HK-2 (cell line): ENCODE measurements at regions not wholly inside any gene's neighbourhood (a gene's known extent, or its start where the extent isn't known, plus 50 kb on each side); places are given as distances from the start of the nearest gene placed in this dataset.
A peak's percentile ranks its signal among the peaks of the same experiment; 100 is the strongest.
"Not testable (repeated sequence)": the region's sequence is repeated elsewhere in the genome, so short reads cannot be mapped to it uniquely, and the experiment has no call there.

Experiments used
- DNase-seq: peaks from one replicate; pipeline ENCODE4 v3.0.0-alpha.2; 2018; ENCODE audit not compliant: unreplicated experiment

DNA sequence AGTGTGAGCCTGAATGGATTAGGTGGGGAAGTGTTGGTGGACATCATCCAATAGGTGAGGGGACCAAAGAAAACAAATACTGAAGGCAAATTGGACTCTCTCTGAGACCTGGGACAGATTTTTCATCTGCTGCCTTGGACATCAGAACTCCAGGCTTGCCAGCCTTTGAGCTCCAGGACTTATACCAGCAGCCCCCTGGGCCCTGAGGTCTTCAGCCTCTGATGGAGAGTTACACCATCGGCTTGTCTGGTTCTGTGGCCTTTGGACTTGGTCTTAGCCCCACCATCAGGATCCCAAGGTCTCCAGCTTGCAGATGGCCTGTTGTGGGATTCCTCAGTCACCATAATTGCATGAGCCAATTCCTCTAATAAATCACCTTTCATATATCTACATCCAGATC, 80.8 kb upstream of the SLC8A3 start:
- DNase-seq, result no peak

DNA sequence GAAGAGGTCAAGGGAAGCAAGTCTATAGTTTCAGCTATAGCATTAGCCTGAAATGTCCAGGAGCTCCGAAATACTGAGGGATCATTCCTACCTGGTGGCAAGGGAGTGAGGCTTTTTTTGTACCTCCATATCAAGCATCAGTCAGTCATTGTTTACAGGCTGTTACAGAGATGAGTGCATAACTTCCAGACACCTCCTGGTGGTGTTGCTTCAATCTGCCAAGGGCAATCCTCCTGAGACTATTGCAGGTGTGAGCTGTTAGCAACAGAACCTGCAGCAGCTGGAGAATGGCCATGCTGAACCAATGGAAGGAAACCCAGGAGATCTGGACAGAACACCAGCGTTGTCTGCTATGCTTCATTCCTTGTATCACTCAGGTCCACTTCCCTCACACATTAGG, 80.0 kb upstream of the SLC8A3 start:
- no peak for DNase-seq

GRCh38 chr14:70266157-70266556, 77.4 kb upstream of the SLC8A3 start:
- DNase-seq, result no peak

DNA sequence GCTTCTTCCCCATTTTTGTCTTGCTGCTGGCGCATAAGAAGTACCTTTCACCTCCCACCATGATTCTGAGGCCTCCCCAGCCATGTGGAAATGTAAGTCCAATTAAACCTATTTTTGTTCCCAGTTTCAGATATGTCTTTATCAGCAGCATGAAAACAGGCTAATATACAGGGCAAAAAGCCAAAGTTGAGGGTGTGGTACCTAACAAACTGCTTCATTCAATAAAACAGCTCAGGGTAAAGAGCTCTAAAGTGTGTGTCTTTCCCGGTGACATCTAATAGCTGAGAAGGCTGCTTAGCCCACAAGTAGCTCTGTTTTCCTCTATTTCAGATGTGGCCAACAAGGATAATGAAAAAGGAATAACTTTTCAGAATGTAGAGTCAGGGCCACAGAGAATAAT, 76.7 kb upstream of the SLC8A3 start:
- no peak for DNase-seq

GRCh38 chr14:70259420-70259819, 70.7 kb upstream of the SLC8A3 start:
- DNase-seq, result no peak

GRCh38 chr14:70257526-70257925, 68.8 kb upstream of the SLC8A3 start:
- DNase-seq, result peak; percentile 20

- DNase-seq, result no peak
These were observed 67.8 kb upstream of the SLC8A3 start for GRCh38 chr14:70256601-70257000.

GRCh38 chr14:70255071-70256057, 66.6 kb upstream of the SLC8A3 start:
- peak; percentile 10 for DNase-seq

DNA sequence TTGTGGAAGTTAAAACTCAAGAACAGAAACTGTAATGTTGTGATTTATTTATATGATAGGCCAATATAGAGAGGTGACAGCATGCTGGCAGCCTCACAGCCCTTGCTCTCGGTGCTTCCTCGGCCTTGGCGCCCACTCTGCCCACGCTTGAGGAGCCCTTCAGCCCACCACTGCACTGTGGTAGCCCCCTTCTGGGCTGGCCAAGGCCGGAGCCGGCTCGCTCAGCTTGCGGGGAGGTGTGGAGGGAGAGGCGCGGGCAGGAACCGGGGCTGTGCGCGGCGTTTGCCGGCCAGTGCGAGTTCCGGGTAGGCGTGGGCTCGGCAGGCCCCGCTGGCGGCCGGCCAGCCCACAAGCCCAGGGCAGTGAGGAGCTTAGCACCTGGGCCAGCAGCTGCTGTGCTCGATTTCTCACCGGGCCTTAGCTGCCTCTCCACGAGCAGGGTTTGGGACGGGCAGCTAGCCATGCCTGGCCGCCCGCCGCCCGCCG, 65.8 kb upstream of the SLC8A3 start:
- DNase-seq, result peak; percentile 62

- not testable (repeated sequence) for DNase-seq
These were observed 64.8 kb upstream of the SLC8A3 start for GRCh38 chr14:70253547-70253946.

DNA sequence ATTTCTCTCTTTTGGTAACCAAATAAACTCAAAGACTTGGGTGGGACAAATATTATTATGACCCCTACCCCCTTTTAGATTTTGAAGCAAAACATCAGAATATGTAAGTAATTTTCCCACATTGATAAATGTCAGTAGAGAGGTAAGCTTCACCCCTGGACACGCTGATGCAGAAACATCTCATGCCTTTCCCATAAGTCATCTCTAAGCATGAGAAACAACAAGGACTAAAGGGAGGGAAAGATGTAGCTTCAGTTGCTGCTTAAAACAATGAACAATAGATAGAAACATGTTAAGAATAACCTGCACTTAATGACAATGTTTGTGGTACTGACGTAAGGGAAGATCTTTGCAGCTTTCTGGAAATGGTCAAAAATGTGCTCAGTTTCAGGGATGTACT, 56.3 kb upstream of the SLC8A3 start:
- no peak for DNase-seq

DNA sequence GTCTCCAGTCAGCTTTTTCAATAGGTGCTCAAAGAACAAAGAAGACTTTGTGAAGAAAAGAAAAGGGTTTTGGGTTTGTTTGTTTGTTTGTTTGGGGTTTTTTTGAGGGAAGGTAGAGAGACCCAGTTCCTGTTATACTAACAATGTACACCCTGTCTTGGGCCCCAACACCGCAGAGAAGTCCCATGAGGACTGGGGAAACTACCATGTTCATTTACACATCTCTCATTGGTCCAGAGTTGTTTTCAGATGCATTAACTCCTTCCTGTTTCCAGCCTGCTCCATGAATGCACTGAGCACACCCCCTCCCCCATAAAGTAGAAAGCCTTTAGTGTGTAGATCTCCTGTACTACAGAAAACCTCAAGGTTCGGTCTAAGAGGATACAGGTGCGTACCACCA, 51.1 kb upstream of the SLC8A3 start:
- DNase-seq, result no peak

- not testable (repeated sequence) for DNase-seq
These were observed 49.9 kb upstream of the SLC8A3 start for GRCh38 chr14:70238635-70239034.
